Keratinocyte (primary cell): ENCODE measurements at regions not wholly inside any gene's neighbourhood (a gene's known extent, or its start where the extent isn't known, plus 50 kb on each side); places are given as distances from the start of the nearest gene placed in this dataset.

Experiments
- DNase-seq: peaks from one replicate; pipeline ENCODE4 v3.0.0-alpha.2; 2011; ENCODE audit warnings: low read depth, missing footprints, low spot score
- FAIRE-seq: peaks from 2 replicates; lab custom pipeline; 2011; peaks lifted over from hg19 to GRCh38; lab: Jason Lieb, UNC
- H2AFZ ChIP-seq: 2 replicates; pipeline ENCODE4 v1.6.0; 2012; ENCODE audit warnings: low read length, control low read depth, inconsistent platforms; ENCODE audit not compliant: control insufficient read depth
- H3K27ac ChIP-seq: 2 replicates; pipeline ENCODE4 v1.5.1; 2011; ENCODE audit warnings: low read length; ENCODE audit not compliant: control insufficient read depth, insufficient read depth
- H3K27me3 ChIP-seq: 3 replicates; pipeline ENCODE4 v1.6.0; 2011; ENCODE audit warnings: low read length; ENCODE audit not compliant: control insufficient read depth, insufficient read depth; ENCODE audit errors: extremely low read depth
- H3K36me3 ChIP-seq, 2 experiments: 2 replicates in 1 of 2; 3 replicates in 1 of 2; pipeline ENCODE4 v1.5.1; 2011; ENCODE audit warnings: low read length in 2 of 2, mild to moderate bottlenecking in 1 of 2; ENCODE audit not compliant: control insufficient read depth in 2 of 2, insufficient read depth in 2 of 2; ENCODE audit errors: extremely low read depth in 1 of 2
- H3K4me1 ChIP-seq: 3 replicates; pipeline ENCODE4 v1.5.1; 2011; ENCODE audit warnings: low read length; ENCODE audit not compliant: control insufficient read depth, insufficient read depth; ENCODE audit errors: extremely low read depth
- H3K4me2 ChIP-seq: 3 replicates; pipeline ENCODE4 v1.6.0; 2011; ENCODE audit warnings: low read depth, low read length; ENCODE audit not compliant: control insufficient read depth, insufficient read depth; ENCODE audit errors: extremely low read depth
- H3K4me3 ChIP-seq, 3 experiments: fragments of 200-600 bp in 1 of 3; sonication (generic) in 1 of 3; 2 replicates in 2 of 3; 3 replicates in 1 of 3; pipeline ENCODE4 v1.5.1; 2011 to 2016; ENCODE audit warnings: low read length in 3 of 3, mild to moderate bottlenecking in 3 of 3, control low read depth in 2 of 3, inconsistent platforms in 1 of 3, low read depth in 1 of 3, mixed read lengths in 1 of 3, mixed run types in 1 of 3, moderate library complexity in 1 of 3; ENCODE audit not compliant: control insufficient read depth in 2 of 3, insufficient read depth in 2 of 3; ENCODE audit errors: extremely low read depth in 1 of 3
- H3K79me2 ChIP-seq: 2 replicates; pipeline ENCODE4 v1.6.0; 2012; ENCODE audit warnings: low read length; ENCODE audit not compliant: control insufficient read depth, insufficient read depth
- H3K9ac ChIP-seq: 3 replicates; pipeline ENCODE4 v1.6.0; 2011; ENCODE audit warnings: low read length; ENCODE audit not compliant: control insufficient read depth, insufficient read depth; ENCODE audit errors: extremely low read depth
- H3K9me1 ChIP-seq: 3 replicates; pipeline ENCODE4 v1.6.0; 2011; ENCODE audit warnings: low read length; ENCODE audit not compliant: control insufficient read depth, insufficient read depth; ENCODE audit errors: extremely low read depth
- H3K9me3 ChIP-seq: 2 replicates; pipeline ENCODE4 v1.5.1; 2012; ENCODE audit warnings: low read depth, low read length; ENCODE audit not compliant: control insufficient read depth
- H4K20me1 ChIP-seq: 3 replicates; pipeline ENCODE4 v1.6.0; 2011; ENCODE audit warnings: low read length; ENCODE audit not compliant: control insufficient read depth, insufficient read depth; ENCODE audit errors: extremely low read depth
- EZH2 ChIP-seq: IDR thresholded peaks from one replicate; pipeline ENCODE4 v1.6.1; 2012; ENCODE audit warnings: inconsistent platforms, mild to moderate bottlenecking, low read length, moderate library complexity
- dilution Hi-C: fragments of 300-500 bp; cut with MboI; formaldehyde crosslinking; loops from one replicate; pipeline ENCODE4 v1.7.0; 2020; ENCODE audit warnings: low sequenced_read_pairs; ENCODE audit not compliant: extremely low pct_ligation_motif_present
- TF ChIP-seq, protein P1 (sequence below), 3 experiments: IDR thresholded peaks in 1 of 3; conservative IDR thresholded peaks in 1 of 3; optimal IDR thresholded peaks in 1 of 3; 2 replicates in 2 of 3; 3 replicates in 1 of 3; pipeline versions ENCODE3 to v1.5.1; 2011; ENCODE audit warnings: low read length in 3 of 3, mild to moderate bottlenecking in 3 of 3, moderate library complexity in 2 of 3, control low read depth in 1 of 3, inconsistent platforms in 1 of 3; ENCODE audit not compliant: insufficient read depth in 2 of 3; ENCODE audit errors: extremely low read depth in 1 of 3

DNA sequence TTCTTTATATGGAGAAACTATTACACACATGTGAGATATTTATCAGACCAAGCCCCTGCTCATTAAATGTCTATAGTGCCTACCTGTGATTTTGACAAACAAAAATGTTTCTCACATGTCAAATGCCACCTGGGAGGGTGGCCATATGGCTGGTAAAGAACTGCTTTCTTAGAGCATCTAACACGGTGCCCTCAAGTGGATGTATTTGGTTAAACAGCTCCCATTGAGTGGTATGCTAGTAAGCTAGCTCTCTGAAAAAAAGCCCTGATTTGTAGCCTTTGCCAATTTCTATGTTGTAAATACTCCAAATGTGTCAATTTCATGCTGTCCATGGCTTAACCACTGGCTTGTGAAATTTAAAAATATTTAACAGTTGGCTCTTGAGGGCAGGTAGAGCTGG is 94.6 kb downstream of the PMAIP1 start:
- Histone ChIP-seq H2AFZ (no peak overlapping the region), H3K9me3 (no peaks in the 10 kb centered on the region), H3K79me2 (no peaks in the 10 kb centered on the region), H4K20me1 (no peaks in the 10 kb centered on the region), H3K36me3 (no peaks in the 10 kb centered on the region), H3K4me3 (no peak overlapping the region), H3K9ac (no peak overlapping the region), H3K9me1 (no peaks in the 10 kb centered on the region), H3K27ac (no peak overlapping the region), H3K27me3 (no peaks in the 10 kb centered on the region), H3K4me2 (no peak overlapping the region), H3K4me1 (no peaks in the 10 kb centered on the region)
- no peak for TF ChIP-seq EZH2
- TF ChIP-seq, protein P1, sequence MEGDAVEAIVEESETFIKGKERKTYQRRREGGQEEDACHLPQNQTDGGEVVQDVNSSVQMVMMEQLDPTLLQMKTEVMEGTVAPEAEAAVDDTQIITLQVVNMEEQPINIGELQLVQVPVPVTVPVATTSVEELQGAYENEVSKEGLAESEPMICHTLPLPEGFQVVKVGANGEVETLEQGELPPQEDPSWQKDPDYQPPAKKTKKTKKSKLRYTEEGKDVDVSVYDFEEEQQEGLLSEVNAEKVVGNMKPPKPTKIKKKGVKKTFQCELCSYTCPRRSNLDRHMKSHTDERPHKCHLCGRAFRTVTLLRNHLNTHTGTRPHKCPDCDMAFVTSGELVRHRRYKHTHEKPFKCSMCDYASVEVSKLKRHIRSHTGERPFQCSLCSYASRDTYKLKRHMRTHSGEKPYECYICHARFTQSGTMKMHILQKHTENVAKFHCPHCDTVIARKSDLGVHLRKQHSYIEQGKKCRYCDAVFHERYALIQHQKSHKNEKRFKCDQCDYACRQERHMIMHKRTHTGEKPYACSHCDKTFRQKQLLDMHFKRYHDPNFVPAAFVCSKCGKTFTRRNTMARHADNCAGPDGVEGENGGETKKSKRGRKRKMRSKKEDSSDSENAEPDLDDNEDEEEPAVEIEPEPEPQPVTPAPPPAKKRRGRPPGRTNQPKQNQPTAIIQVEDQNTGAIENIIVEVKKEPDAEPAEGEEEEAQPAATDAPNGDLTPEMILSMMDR (optimal IDR thresholded peaks at IDR 0.05 in 1 of 3, IDR thresholded peaks at IDR 0.05 in 1 of 3, conservative IDR thresholded peaks at IDR 0.05 in 1 of 3; ENCODE audit: extremely low read depth in 1 of 3, insufficient read depth in 2 of 3, low read length in 3 of 3), result peak; percentile 9 to 34 (median 20)
- no peak for DNase-seq
- dilution Hi-C loops, result loop anchor here (25.0 kb wide), 1 partner anchor 568 kb away; no protein-coding TSS in a partner anchor
- peak; percentile 29 for FAIRE-seq

DNA sequence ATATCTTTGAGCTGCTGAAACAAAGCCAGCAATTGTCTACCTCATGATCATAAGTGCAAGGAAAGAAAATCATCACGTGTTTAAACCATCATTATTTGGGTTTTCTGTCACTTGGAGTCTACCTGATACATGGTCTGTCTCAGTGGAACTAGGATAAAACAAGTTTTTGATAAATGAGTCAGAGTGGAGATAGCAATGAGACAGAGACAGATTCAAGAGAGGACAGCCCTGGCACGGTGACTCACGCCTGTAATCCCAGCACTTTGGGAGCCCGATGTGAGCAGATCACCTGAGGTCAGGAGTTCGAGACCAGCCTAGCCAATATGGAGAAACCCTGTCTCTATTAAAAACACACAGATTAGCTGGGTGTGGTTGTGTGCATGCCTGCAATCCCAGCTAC is 93.8 kb downstream of the PMAIP1 start:
- no peak for TF ChIP-seq EZH2
- TF ChIP-seq, protein P1 (optimal IDR thresholded peaks at IDR 0.05 in 1 of 3, IDR thresholded peaks at IDR 0.05 in 1 of 3, conservative IDR thresholded peaks at IDR 0.05 in 1 of 3; ENCODE audit: extremely low read depth in 1 of 3, insufficient read depth in 2 of 3, low read length in 3 of 3), result no peak
- DNase-seq (no peak), FAIRE-seq (peak; percentile 13)

More for the DNA sequence above, 93.8 kb downstream of the PMAIP1 start:
- Histone ChIP-seq H3K27ac (no peak overlapping the region), H3K4me2 (no peak overlapping the region), H3K4me3 (no peak overlapping the region), H3K27me3 (no peaks in the 10 kb centered on the region), H3K36me3 (no peaks in the 10 kb centered on the region), H2AFZ (no peak overlapping the region), H3K4me1 (no peaks in the 10 kb centered on the region), H3K9me1 (no peaks in the 10 kb centered on the region), H3K79me2 (no peaks in the 10 kb centered on the region), H4K20me1 (no peaks in the 10 kb centered on the region), H3K9me3 (no peaks in the 10 kb centered on the region), H3K9ac (no peak overlapping the region)
- dilution Hi-C loops, result loop anchor here (25.0 kb wide), 1 partner anchor 569 kb away; no protein-coding TSS in a partner anchor
